OCI-LY7 (cell line): ENCODE measurements at regions not wholly inside any gene's neighbourhood (a gene's known extent, or its start where the extent isn't known, plus 50 kb on each side); places are given as distances from the start of the nearest gene placed in this dataset.

Source experiments
- BruUV-seq: library from RNA; stranded (reverse); fragments of 400-500 nt; replicated peaks from 2 replicates; lab custom pipeline; 2021; lab: Mats Ljungman, UMichigan
- CTCF ChIA-PET: fragments of 300-600 bp; sonication (Branson Sonifier 250); formaldehyde crosslinking; loops from one replicate; lab custom pipeline; 2022; ENCODE audit warnings: antibody characterized with exemption; ENCODE audit not compliant: unreplicated experiment; lab: Charles Lee
- POLR2A ChIA-PET: fragments of 300-600 bp; sonication (Branson Sonifier 250); formaldehyde crosslinking; loops from one replicate; lab custom pipeline; 2022; ENCODE audit warnings: antibody characterized with exemption; lab: Charles Lee
- DNase-seq: peaks from one replicate; pipeline ENCODE4 v3.0.0-alpha.2; 2015; ENCODE audit warnings: low spot score
- H2AFZ ChIP-seq: fragments of 200-600 bp; sonication (generic), shearing (Covaris generic); 2 replicates; pipeline ENCODE4 v1.6.1; 2014; ENCODE audit warnings: mild to moderate bottlenecking, antibody characterized with exemption, low read length, moderate library complexity
- H3K27ac ChIP-seq: fragments of 200-600 bp; sonication (generic); 2 replicates; pipeline ENCODE4 v1.5.1; 2014; ENCODE audit warnings: mixed run types, low read depth, mild to moderate bottlenecking, moderate library complexity, low read length, inconsistent platforms; ENCODE audit not compliant: poor library complexity, severe bottlenecking
- H3K36me3 ChIP-seq: fragments of 200-600 bp; sonication (generic); 2 replicates; pipeline ENCODE4 v1.6.1; 2014; ENCODE audit warnings: mild to moderate bottlenecking, antibody characterized with exemption, low read length, moderate library complexity, mixed read lengths; ENCODE audit not compliant: insufficient read depth
- H3K4me1 ChIP-seq: fragments of 200-600 bp; sonication (generic); 2 replicates; pipeline ENCODE4 v1.5.1; 2014; ENCODE audit warnings: mild to moderate bottlenecking, low read length; ENCODE audit not compliant: insufficient read depth, poor library complexity, severe bottlenecking
- H3K4me2 ChIP-seq: fragments of 200-600 bp; sonication (generic); 2 replicates; pipeline ENCODE4 v1.6.1; 2014; ENCODE audit warnings: mild to moderate bottlenecking, low read length
- H3K4me3 ChIP-seq: fragments of 200-600 bp; sonication (generic); 2 replicates; pipeline ENCODE4 v1.5.1; 2014; ENCODE audit warnings: mild to moderate bottlenecking, low read depth, low read length; ENCODE audit not compliant: poor library complexity, severe bottlenecking
- H3K79me2 ChIP-seq: fragments of 200-600 bp; sonication (generic); 2 replicates; pipeline ENCODE4 v1.6.1; 2016; ENCODE audit warnings: low read depth, mild to moderate bottlenecking, low read length, moderate library complexity, mixed read lengths; ENCODE audit not compliant: insufficient read depth
- H3K9me2 ChIP-seq: fragments of 200-600 bp; sonication (generic); 2 replicates; pipeline ENCODE4 v1.6.1; 2016; ENCODE audit warnings: mild to moderate bottlenecking, low read length, mixed read lengths; ENCODE audit not compliant: insufficient read depth
- H3K9me3 ChIP-seq: fragments of 200-600 bp; sonication (generic); 2 replicates; pipeline ENCODE4 v1.6.1; 2014; ENCODE audit warnings: mild to moderate bottlenecking, mixed run types, low read length, mixed read lengths
- H4K20me1 ChIP-seq: fragments of 200-600 bp; sonication (generic); 2 replicates; pipeline ENCODE4 v1.6.1; 2014; ENCODE audit warnings: mild to moderate bottlenecking, antibody characterized with exemption, low read length, moderate library complexity, mixed read lengths; ENCODE audit not compliant: insufficient read depth
- EZH2phosphoT487 ChIP-seq: fragments of 200-600 bp; sonication (generic); IDR thresholded peaks from 2 replicates; pipeline ENCODE4 v1.6.1; 2018; ENCODE audit warnings: low read depth, borderline replicate concordance, mild to moderate bottlenecking, mixed run types, antibody characterized with exemption, low read length, moderate library complexity, mixed read lengths
- intact Hi-C: fragments of 100-400 bp; cut with micrococcal nuclease; formaldehyde crosslinking; loops from one replicate; pipeline ENCODE4 v1.10.0; 2022; ENCODE audit not compliant: unreplicated experiment
- TF ChIP-seq, protein P1 (sequence below): fragments of 200-600 bp; sonication (generic); conservative IDR thresholded peaks from 2 replicates; pipeline ENCODE4 v1.5.1; 2014; ENCODE audit warnings: mild to moderate bottlenecking, antibody characterized with exemption, low read length, moderate library complexity, mixed read lengths

DNA sequence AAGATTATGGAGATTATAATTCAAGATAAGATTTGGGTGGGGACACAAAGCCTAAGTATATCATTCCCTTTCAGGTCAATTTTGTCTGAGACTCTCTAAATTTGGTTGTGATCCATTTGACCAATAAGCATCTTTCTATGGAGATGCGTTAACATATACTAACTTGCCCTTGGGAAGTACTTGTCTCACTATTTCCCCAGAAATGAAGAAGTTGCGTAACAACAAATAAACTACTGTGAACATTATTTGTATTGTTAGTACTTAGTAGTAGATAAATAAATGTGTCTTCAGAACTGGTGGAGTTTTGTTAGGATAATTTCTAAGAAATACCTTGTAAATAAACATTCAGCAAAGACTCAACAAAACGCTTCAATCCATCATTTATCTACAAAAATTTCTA lies 127.3 kb upstream of the LYZL2 start:
- DNase-seq = no peak

DNA sequence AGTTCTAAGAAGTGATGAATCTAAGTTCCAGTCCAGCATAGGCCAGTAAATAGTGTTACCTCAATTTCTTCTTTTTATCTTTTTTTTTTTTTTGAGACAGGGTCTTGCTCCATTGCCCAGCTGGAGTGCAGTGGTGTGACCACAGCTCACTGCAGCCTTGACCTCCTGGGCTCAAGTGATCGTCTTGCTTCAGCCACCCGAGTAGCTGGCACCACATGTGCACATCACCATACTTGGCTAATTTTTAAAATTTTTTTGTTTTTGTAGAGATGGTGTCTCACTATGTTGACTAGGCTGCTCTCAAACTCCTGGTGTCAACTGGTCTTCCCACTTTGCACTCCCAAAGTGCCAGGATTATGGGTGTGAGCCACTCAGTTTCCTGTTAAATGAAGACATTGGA lies 126.6 kb upstream of the LYZL2 start:
- Histone ChIP-seq H3K27ac (no peak overlapping the region), H3K9me2 (no peaks in the 10 kb centered on the region), H2AFZ (no peak overlapping the region), H3K4me1 (no peaks in the 10 kb centered on the region), H4K20me1 (no peaks in the 10 kb centered on the region), H3K79me2 (no peaks in the 10 kb centered on the region), H3K36me3 (no peaks in the 10 kb centered on the region), H3K4me2 (no peak overlapping the region), H3K4me3 (no peak overlapping the region), H3K9me3 (no peaks in the 10 kb centered on the region)
- DNase-seq = no peak
- CTCF ChIA-PET = no interaction called here
- BruUV-seq = no TSS peak
- TF ChIP-seq, protein P1, sequence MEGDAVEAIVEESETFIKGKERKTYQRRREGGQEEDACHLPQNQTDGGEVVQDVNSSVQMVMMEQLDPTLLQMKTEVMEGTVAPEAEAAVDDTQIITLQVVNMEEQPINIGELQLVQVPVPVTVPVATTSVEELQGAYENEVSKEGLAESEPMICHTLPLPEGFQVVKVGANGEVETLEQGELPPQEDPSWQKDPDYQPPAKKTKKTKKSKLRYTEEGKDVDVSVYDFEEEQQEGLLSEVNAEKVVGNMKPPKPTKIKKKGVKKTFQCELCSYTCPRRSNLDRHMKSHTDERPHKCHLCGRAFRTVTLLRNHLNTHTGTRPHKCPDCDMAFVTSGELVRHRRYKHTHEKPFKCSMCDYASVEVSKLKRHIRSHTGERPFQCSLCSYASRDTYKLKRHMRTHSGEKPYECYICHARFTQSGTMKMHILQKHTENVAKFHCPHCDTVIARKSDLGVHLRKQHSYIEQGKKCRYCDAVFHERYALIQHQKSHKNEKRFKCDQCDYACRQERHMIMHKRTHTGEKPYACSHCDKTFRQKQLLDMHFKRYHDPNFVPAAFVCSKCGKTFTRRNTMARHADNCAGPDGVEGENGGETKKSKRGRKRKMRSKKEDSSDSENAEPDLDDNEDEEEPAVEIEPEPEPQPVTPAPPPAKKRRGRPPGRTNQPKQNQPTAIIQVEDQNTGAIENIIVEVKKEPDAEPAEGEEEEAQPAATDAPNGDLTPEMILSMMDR = no peak
- no peak for TF ChIP-seq EZH2phosphoT487
- intact Hi-C loops = no loop called here
- POLR2A ChIA-PET = no interaction called here

More for the DNA sequence above, 127.3 kb upstream of the LYZL2 start:
- BruUV-seq = no TSS peak
- no peaks in the 10 kb centered on the region for H3K9me2 ChIP-seq
- no peaks in the 10 kb centered on the region for H3K9me3 ChIP-seq
- H3K4me2 ChIP-seq = no peak overlapping the region
- intact Hi-C loops = no loop called here
- ChIA-PET CTCF (no interaction called here), POLR2A (no interaction called here)
- no peaks in the 10 kb centered on the region for H3K36me3 ChIP-seq
- no peak overlapping the region for H3K27ac ChIP-seq
- H3K4me1 ChIP-seq = no peaks in the 10 kb centered on the region
- no peaks in the 10 kb centered on the region for H4K20me1 ChIP-seq
- no peak for TF ChIP-seq EZH2phosphoT487
- TF ChIP-seq, protein P1 = no peak
- H3K79me2 ChIP-seq = no peaks in the 10 kb centered on the region
- H3K4me3 ChIP-seq = no peak overlapping the region
- H2AFZ ChIP-seq = no peak overlapping the region

DNA sequence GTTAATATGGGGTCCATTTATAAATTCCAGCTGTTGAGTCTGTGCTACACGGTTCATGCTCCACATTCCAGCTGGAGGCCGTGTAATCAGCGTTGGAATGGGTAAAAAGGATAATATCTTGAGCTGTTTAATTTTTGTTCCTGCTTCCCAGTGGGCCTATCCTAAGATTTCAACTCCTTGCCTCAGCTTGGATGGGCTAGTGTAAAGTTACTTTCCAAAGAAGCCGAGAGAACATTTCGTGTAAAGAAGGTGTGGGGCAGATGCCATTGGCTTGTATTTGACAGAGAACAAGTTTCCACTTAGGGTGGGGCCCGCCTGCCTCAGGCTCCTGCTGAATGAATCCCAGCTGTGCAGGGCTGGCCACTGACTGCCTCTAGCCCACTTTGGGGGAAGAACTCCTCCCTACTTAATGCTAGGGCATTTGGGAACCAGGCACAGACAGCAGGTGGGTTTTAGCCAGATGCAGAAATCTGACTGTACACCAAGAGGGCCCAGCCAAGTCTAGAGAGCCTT lies 125.9 kb upstream of the LYZL2 start:
- H3K4me3 ChIP-seq = no peak overlapping the region
- H3K27ac ChIP-seq = no peak overlapping the region
- TF ChIP-seq, protein P1 = no peak
- TF ChIP-seq EZH2phosphoT487 = no peak
- no peaks in the 10 kb centered on the region for H3K36me3 ChIP-seq
- H3K4me2 ChIP-seq = no peak overlapping the region
- no peak for DNase-seq
- ChIA-PET CTCF (no interaction called here), POLR2A (interaction anchor here (0.5 to 0.6 kb wide), 2 partner anchors 999 to 1247 kb away, joined by 3 read pairs; no protein-coding TSS in a partner anchor)
- H3K4me1 ChIP-seq = no peaks in the 10 kb centered on the region
- H2AFZ ChIP-seq = no peak overlapping the region
- no peaks in the 10 kb centered on the region for H3K9me2 ChIP-seq
- intact Hi-C loops = no loop called here
- no TSS peak for BruUV-seq
- H3K79me2 ChIP-seq = no peaks in the 10 kb centered on the region
- H4K20me1 ChIP-seq = no peaks in the 10 kb centered on the region
- H3K9me3 ChIP-seq = no peaks in the 10 kb centered on the region
